HG03280 (cell line): ENCODE measurements at regions not wholly inside any gene's neighbourhood (a gene's known extent, or its start where the extent isn't known, plus 50 kb on each side); places are given as distances from the start of the nearest gene placed in this dataset.
A peak's percentile ranks its signal among the peaks of the same experiment; 100 is the strongest.
"Not testable (repeated sequence)": the region's sequence is repeated elsewhere in the genome, so short reads cannot be mapped to it uniquely, and the experiment has no call there.

ENCODE experiments used
- ATAC-seq: cut with Tn5 transposase; IDR thresholded peaks from one replicate; pipeline ENCODE4 v1.9.1; 2021; ENCODE audit warnings: mild to moderate bottlenecking, moderate library complexity; ENCODE audit not compliant: unreplicated experiment

DNA sequence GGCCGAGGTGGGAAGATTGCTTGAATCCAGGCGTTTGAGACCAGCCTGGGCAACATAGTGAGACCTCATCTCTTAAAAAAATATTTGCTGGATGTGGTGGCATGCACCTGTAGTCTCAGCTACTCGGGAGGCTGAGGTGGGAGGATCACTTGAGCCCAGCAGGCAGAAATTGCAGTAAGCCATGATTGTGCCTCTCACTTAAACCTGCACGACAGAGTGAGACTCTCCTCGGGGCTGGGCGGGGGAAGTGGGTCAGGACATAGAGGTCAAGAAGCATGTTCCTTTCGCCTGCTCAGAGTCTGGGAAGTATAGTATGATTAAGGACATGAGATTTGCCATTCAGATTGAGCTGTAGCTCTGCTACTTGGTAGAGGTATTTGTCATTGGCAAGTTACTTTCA is 52.3 kb downstream of the SEPTIN7 start:
- not testable (repeated sequence) for ATAC-seq

DNA sequence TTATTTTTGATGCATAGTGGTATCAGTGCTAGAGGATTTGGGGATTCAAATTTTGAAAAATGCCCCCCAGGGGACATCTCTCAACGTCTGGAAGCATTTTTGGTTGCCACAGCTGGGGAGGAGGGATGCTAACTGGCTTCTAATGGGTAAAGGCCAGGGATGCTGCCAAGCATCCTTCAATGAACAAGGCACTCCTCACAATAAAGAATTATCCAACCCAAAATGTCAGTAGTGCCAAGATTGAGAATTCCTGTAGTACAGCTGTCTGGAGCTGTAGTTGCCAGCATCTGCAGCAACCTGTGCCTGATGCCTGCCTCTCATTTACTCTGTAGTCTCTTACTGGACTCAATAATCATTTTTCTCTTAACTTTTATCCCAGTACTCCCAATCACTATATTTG is 53.5 kb downstream of the SEPTIN7 start:
- no peak for ATAC-seq

GRCh38 chr7:35856175-35856574 is 55.3 kb downstream of the SEPTIN7 start:
- no peak for ATAC-seq

DNA sequence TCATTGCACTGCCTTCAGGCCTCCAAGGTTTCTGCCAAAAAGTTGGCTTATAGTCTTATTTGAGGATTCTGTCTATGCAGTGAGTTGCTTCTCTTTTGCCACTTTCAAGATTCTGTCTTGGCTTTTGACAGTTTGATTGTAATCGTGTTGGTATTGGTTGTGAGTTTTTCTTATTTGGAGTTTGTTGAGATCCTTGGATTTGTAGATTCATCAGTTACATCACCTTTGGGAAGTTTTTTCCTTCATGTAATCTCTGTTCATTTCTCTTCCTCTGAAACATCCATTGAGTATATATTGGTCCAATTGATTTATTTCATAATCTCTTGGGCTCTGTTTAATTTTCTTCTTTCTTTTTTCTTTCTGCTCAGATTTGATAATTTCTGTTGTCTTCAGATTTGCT is 59.8 kb downstream of the SEPTIN7 start:
- ATAC-seq: no peak

GRCh38 chr7:35865287-35865686 is 64.4 kb downstream of the SEPTIN7 start:
- no peak for ATAC-seq

DNA sequence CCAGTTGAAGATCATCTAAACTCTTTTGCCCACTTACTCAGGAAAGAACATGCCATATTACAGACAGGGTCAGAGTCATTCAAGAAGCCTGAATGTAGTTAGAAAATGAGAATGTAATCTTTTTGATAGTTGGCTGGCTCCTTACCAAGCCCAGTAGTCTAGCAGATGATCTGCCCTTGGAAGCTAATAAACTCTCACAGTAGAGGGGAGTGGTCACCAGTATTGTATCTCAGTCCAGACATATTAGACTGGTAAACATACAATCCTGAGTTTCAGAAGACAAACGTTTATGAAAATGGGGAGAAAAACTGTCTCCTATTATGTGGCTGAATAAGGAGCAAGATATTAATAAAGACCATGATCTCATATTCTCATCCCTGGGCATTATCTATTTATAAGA is 65.3 kb downstream of the SEPTIN7 start:
- ATAC-seq: no peak

DNA sequence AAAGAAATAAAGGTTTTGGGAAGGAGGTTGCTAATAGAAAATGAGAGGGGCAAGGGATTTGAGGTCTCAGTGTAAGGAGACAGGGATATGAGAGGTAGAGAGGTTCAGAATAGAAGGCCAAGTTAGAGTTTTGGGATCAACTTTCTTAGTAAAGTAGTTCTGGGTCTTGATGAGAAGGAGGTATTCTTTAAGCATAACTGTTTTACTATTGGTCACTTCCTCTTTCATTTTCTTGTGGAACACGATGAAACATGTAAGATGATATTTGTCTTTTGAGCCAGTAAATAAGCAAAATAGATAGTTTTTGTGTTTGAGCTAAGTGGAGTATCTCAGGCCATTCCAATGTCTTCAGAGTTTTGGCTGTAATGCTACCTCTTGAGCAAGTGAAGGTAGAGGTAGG is 68.3 kb downstream of the SEPTIN7 start:
- not testable (repeated sequence) for ATAC-seq

- ATAC-seq: no peak
Measured at GRCh38 chr7:35869810-35870209, 69.0 kb downstream of the SEPTIN7 start.

- ATAC-seq: no peak
Measured at GRCh38 chr7:35871856-35872255, 71.0 kb downstream of the SEPTIN7 start.

GRCh38 chr7:35874886-35875285 is 74.0 kb downstream of the SEPTIN7 start:
- no peak for ATAC-seq

GRCh38 chr7:35875292-35875691 is 74.4 kb downstream of the SEPTIN7 start:
- no peak for ATAC-seq

DNA sequence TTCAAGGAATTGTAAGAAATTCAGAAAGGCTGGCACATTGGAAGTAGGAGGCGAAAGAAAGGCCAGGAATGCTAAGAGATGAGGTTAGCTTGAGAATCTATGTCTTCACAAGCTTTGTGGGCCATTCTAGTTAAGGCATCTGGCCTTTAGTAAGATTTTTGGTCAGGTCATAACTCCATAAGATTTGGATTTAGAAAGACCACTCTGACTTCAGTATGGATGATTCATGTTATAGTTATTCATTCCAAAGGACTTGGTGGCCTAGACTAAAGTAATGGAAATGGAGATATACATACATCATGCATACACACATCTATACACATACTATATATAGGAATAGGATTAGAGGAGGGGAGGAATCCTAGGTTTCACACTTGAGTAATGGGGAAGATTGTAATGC is 77.5 kb downstream of the SEPTIN7 start:
- no peak for ATAC-seq

DNA sequence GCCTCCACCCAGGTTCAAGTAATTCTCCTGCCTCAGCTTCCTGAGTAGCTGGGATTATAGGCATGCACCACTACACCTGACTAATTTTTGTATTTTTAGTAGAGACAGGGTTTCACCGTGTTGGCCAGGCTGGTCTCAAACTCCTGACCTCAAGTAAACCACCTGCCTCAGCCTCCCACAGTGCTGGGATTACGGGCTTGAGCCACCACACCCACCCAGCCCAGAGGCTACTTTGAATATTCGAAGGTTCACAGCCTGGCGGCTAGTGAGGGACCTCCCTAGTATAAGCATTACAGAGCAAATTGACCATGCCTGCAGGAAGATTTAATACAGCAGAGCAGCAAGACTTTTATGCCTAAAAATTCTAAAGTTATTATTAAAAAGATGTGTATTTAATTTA is 86.6 kb downstream of the SEPTIN7 start:
- not testable (repeated sequence) for ATAC-seq

DNA sequence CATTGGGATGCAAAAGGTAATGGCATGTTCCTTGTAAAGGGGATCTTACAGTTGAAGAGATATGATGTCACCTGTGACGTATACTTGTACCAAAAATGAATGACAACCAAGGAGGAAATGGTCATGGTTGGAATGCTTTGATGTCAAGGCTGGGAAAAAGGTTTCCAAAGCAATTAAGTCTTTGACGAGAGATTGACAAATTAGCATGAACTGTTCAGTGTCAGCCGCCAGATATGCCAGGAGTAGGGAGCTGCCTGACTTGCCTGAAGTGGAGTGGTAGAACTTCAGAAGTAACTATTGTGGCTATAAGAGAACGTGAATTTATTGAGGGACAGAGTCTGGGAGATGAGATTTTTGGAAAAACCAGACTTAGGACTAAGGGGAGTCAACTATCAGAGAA is 88.1 kb downstream of the SEPTIN7 start:
- no peak for ATAC-seq

- no peak for ATAC-seq
Measured at GRCh38 chr7:35889870-35890269, 89.0 kb downstream of the SEPTIN7 start.

GRCh38 chr7:35891004-35891830 is 90.4 kb downstream of the SEPTIN7 start:
- no peak for ATAC-seq

DNA sequence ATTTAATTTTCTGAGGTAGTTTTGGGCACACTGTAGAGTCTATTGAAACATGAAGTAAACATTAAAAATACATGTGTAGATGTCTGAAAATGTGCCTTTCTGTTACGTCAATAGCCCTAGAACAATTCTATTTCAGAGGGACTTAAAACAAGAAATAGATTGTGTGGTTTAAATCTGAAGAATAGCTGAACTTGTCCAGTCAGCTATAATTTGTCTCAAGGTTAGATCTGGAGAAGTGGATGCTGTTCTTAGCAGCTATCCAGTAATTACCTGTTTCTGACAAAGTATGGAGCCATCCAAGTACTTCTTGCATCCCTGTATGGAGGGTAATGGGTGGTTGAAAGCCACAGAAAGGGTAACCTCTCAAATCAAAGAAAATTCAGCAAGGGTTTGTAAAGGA is 92.8 kb downstream of the SEPTIN7 start:
- ATAC-seq: no peak

- no peak for ATAC-seq
Measured at GRCh38 chr7:35894721-35895120, 93.9 kb downstream of the SEPTIN7 start.

DNA sequence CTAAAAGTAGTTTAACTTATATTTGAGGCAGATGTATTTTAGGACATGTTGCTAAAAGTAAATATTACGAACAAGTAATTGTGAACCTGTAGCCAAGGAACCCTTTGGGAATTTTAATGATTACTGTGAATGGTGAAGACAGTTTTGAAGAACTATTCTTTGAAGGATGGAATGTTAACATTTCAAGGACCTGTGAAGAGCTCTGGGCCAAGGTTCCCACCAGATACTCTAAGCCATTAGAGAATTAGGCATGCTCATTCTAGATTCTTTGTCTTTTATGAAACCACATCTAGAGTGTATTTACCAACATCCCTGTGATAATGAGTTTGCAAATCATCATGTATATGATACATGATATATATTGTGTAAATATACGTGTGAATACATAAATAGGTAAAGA is 99.8 kb downstream of the SEPTIN7 start:
- no peak for ATAC-seq

- no peak for ATAC-seq
Measured at GRCh38 chr7:35905555-35905954, 104.7 kb downstream of the SEPTIN7 start.

DNA sequence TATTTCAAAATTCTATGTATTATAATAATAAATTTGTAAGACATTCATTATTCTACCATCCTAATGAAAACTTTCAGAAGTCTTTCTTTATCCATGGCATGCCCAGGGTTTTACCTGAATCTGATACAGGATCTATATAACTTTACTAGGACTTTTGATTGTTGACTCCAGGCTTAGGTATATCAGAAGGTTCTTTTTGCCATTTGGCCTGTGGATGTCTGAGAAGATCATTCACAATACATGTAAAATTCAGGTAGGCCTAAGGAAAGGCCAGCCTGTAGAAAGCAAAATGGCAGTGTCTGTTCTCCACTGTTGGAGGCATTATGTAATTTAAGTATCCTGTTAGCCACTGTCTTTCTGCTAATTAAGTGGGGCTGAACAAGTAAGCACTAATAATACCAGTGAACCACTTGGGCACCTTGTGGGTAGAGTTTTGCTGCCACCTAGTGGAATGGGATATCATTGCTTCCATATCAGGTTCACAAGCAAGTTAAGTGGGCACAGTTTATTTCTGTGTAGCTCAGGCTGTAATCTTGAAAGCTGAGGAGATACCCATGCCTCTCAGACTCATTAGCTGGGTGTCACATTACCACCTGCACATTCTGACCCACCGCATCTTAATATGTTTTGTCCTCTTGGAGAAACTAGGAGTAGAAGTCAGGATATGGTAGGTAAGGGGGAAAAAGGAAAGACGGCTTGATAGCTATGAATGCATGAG is 105.5 kb downstream of the SEPTIN7 start:
- peak; percentile 85 for ATAC-seq
